Fibroblast of villous mesenchyme (primary cell): ENCODE measurements at regions not wholly inside any gene's neighbourhood (a gene's known extent, or its start where the extent isn't known, plus 50 kb on each side); places are given as distances from the start of the nearest gene placed in this dataset.
A peak's percentile ranks its signal among the peaks of the same experiment; 100 is the strongest.
"Not testable (repeated sequence)": the region's sequence is repeated elsewhere in the genome, so short reads cannot be mapped to it uniquely, and the experiment has no call there.

Source experiments
- DNase-seq: peaks from one replicate; pipeline ENCODE4 v3.0.0-alpha.2; 2010; ENCODE audit warnings: low read depth
- H3K4me3 ChIP-seq: 2 replicates; pipeline ENCODE4 v1.5.1; 2011; ENCODE audit warnings: low read depth, mild to moderate bottlenecking, low read length
- TF ChIP-seq, protein P1 (sequence below): IDR thresholded peaks from 2 replicates; pipeline ENCODE4 v1.5.1; 2012; ENCODE audit warnings: low read depth, mild to moderate bottlenecking, low read length; ENCODE audit not compliant: insufficient read depth

GRCh38 chr2:106272216-106272807 is 78.2 kb upstream of the UXS1 start:
- H3K4me3 ChIP-seq = no peak overlapping the region
- TF ChIP-seq, protein P1, sequence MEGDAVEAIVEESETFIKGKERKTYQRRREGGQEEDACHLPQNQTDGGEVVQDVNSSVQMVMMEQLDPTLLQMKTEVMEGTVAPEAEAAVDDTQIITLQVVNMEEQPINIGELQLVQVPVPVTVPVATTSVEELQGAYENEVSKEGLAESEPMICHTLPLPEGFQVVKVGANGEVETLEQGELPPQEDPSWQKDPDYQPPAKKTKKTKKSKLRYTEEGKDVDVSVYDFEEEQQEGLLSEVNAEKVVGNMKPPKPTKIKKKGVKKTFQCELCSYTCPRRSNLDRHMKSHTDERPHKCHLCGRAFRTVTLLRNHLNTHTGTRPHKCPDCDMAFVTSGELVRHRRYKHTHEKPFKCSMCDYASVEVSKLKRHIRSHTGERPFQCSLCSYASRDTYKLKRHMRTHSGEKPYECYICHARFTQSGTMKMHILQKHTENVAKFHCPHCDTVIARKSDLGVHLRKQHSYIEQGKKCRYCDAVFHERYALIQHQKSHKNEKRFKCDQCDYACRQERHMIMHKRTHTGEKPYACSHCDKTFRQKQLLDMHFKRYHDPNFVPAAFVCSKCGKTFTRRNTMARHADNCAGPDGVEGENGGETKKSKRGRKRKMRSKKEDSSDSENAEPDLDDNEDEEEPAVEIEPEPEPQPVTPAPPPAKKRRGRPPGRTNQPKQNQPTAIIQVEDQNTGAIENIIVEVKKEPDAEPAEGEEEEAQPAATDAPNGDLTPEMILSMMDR = no peak
- DNase-seq = no peak

- no peak for DNase-seq
- TF ChIP-seq, protein P1 = no peak
- H3K4me3 ChIP-seq = peak overlapping the region; percentile 52
Measured at GRCh38 chr2:106270471-106270891, 76.4 kb upstream of the UXS1 start.

GRCh38 chr2:106269591-106270291 is 75.6 kb upstream of the UXS1 start:
- TF ChIP-seq, protein P1 = no peak
- DNase-seq = no peak
- peak overlapping the region; percentile 52 for H3K4me3 ChIP-seq

DNA sequence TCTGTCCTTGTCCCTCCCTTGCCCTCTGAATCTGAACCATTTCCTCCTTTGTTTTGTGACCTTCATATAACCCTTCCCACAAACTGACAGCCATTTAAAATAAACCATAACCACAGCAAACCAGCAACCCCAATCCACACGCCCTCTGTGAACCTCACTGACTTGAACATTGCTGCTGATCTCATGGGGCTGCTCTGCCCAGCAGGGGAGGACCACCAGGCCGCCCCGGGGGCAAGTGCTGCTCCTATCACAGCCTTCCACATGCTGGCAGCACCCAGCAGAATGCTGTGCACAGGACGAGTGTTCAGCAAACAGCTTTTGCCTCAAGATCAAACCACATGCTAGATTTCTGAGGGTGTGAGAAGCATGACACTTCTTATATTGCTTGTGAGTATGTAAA is 73.9 kb upstream of the UXS1 start:
- TF ChIP-seq, protein P1 = no peak
- no peak for DNase-seq
- no peak overlapping the region for H3K4me3 ChIP-seq

- H3K4me3 ChIP-seq = no peak overlapping the region
- TF ChIP-seq, protein P1 = no peak
- no peak for DNase-seq
Measured at GRCh38 chr2:106261871-106262321, 67.8 kb upstream of the UXS1 start.

DNA sequence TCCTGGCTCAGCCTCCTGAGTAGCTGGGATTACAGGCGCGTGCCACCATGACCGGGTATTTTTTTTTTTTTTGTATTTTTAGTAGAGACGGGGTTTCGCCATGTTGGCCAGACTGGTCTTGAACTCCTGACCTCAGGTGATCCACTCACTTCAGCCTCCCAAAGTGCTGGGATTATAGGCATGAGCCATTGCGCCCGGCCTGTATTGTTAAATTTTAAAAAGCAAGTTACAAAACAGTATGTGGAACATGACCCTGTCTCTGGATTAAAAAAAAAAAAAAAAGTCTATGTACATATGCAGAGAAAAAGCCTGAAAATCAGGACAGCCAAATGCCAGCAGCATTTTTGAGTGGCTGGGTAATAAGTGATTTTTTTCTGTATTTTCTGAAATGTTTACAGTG is 64.8 kb upstream of the UXS1 start:
- not testable (repeated sequence) for DNase-seq, H3K4me3 ChIP-seq

GRCh38 chr2:106257830-106258229 is 63.7 kb upstream of the UXS1 start:
- DNase-seq = no peak
- TF ChIP-seq, protein P1 = no peak
- H3K4me3 ChIP-seq = no peak overlapping the region
